Upper lobe of right lung (tissue), 1 donor: ENCODE measurements at regions not wholly inside any gene's neighbourhood (a gene's known extent, or its start where the extent isn't known, plus 50 kb on each side); places are given as distances from the start of the nearest gene placed in this dataset.
"Not testable (repeated sequence)": the region's sequence is repeated elsewhere in the genome, so short reads cannot be mapped to it uniquely, and the experiment has no call there.

ENCODE experiments used
- ATAC-seq: fragments of 200-7000 bp; cut with Tn5 transposase; one replicate; pipeline ENCODE4 v1.9.1; 2020; ENCODE audit warnings: mild to moderate bottlenecking, moderate library complexity
- DNase-seq: peaks from one replicate; pipeline ENCODE4 v3.0.0-alpha.2; 2020
- H3K27ac ChIP-seq: fragments of 200-600 bp; one replicate; pipeline ENCODE4 v1.8.0; 2022
- H3K27me3 ChIP-seq: fragments of 200-600 bp; one replicate; pipeline ENCODE4 v1.8.0; 2022; ENCODE audit warnings: mild to moderate bottlenecking
- H3K36me3 ChIP-seq: fragments of 200-600 bp; one replicate; pipeline ENCODE4 v1.8.0; 2022
- H3K4me1 ChIP-seq: fragments of 200-600 bp; one replicate; pipeline ENCODE4 v1.8.0; 2022
- H3K4me3 ChIP-seq: fragments of 200-600 bp; one replicate; pipeline ENCODE4 v1.8.0; 2022; ENCODE audit warnings: mild to moderate bottlenecking
- H3K9me3 ChIP-seq: fragments of 200-600 bp; one replicate; pipeline ENCODE4 v1.8.0; 2022
- CTCF ChIP-seq: fragments of 200-600 bp; IDR thresholded peaks from one replicate; pipeline ENCODE4 v1.8.0; 2022; ENCODE audit warnings: antibody characterized with exemption
- intact Hi-C: fragments of 100-400 bp; cut with DNase I; formaldehyde crosslinking; loops from one replicate; pipeline ENCODE4 v1.11.0; 2022
- donor health status: DM: no; HTN: yes; CAD: no; lungs with severe emphysema.

GRCh38 chr15:62419192-62419591, 254.1 kb upstream of the C2CD4B start:
- no peak for ATAC-seq

GRCh38 chr15:62420371-62420770, 255.3 kb upstream of the C2CD4B start:
- not testable (repeated sequence) for DNase-seq, H3K36me3 ChIP-seq, ATAC-seq

More at GRCh38 chr15:62419192-62419591, 254.1 kb upstream of the C2CD4B start:
- no peaks in the 10 kb centered on the region for H3K27me3 ChIP-seq
- H3K36me3 ChIP-seq, result no peaks in the 10 kb centered on the region
- no peaks in the 10 kb centered on the region for H3K9me3 ChIP-seq
- no peaks in the 10 kb centered on the region for H3K4me1 ChIP-seq
- H3K4me3 ChIP-seq, result no peak overlapping the region
- no peak for DNase-seq
- TF ChIP-seq CTCF, result no peak
- intact Hi-C loops, result no loop called here
- no peak overlapping the region for H3K27ac ChIP-seq

GRCh38 chr15:62421289-62421688, 256.2 kb upstream of the C2CD4B start:
- no peak for DNase-seq
- Histone ChIP-seq H3K4me3 (no peak overlapping the region), H3K36me3 (no peaks in the 10 kb centered on the region), H3K27me3 (no peaks in the 10 kb centered on the region), H3K27ac (no peak overlapping the region), H3K9me3 (no peaks in the 10 kb centered on the region), H3K4me1 (no peaks in the 10 kb centered on the region)
- no peak for ATAC-seq
- intact Hi-C loops, result no loop called here
- TF ChIP-seq CTCF, result no peak

More at GRCh38 chr15:62420371-62420770, 255.3 kb upstream of the C2CD4B start:
- H3K4me1 ChIP-seq, H3K27ac ChIP-seq, intact Hi-C loops, H3K9me3 ChIP-seq, H3K4me3 ChIP-seq, H3K27me3 ChIP-seq: not testable (repeated sequence)

GRCh38 chr15:62426387-62426956, 261.4 kb upstream of the C2CD4B start:
- intact Hi-C loops, result no loop called here
- H3K27ac ChIP-seq, result no peak overlapping the region
- DNase-seq (no peak), ATAC-seq (no peak)
- no peaks in the 10 kb centered on the region for H3K9me3 ChIP-seq
- no peak for TF ChIP-seq CTCF
- H3K4me1 ChIP-seq, result no peaks in the 10 kb centered on the region
- H3K27me3 ChIP-seq, result no peaks in the 10 kb centered on the region
- no peak overlapping the region for H3K4me3 ChIP-seq
- H3K36me3 ChIP-seq, result no peaks in the 10 kb centered on the region

GRCh38 chr15:62428259-62428658, 263.2 kb upstream of the C2CD4B start:
- Histone ChIP-seq H3K9me3 (no peaks in the 10 kb centered on the region), H3K36me3 (no peaks in the 10 kb centered on the region), H3K27me3 (no peaks in the 10 kb centered on the region), H3K4me1 (no peaks in the 10 kb centered on the region), H3K4me3 (no peak overlapping the region), H3K27ac (no peak overlapping the region)
- ATAC-seq (no peak), DNase-seq (no peak)
- intact Hi-C loops, result no loop called here
- no peak for TF ChIP-seq CTCF

- no peak for TF ChIP-seq CTCF
- H3K27ac ChIP-seq, result no peak overlapping the region
- no peaks in the 10 kb centered on the region for H3K4me1 ChIP-seq
- intact Hi-C loops, result no loop called here
- no peak for DNase-seq
- H3K4me3 ChIP-seq, result no peak overlapping the region
- no peak for ATAC-seq
- no peaks in the 10 kb centered on the region for H3K9me3 ChIP-seq
- H3K36me3 ChIP-seq, result no peaks in the 10 kb centered on the region
- H3K27me3 ChIP-seq, result no peaks in the 10 kb centered on the region
Measured at GRCh38 chr15:62428851-62429598, 263.9 kb upstream of the C2CD4B start.
